CD4-positive, alpha-beta T cell treated with Interleukin-4 for 4 hours (primary cell): ENCODE measurements at regions not wholly inside any gene's neighbourhood (a gene's known extent, or its start where the extent isn't known, plus 50 kb on each side); places are given as distances from the start of the nearest gene placed in this dataset.

Source experiments
- DNase-seq: peaks from one replicate; pipeline ENCODE4 v3.0.0-alpha.2; 2020

- DNase-seq, result no peak
These were observed 211.9 kb upstream of the CNR1 start for GRCh38 chr6:88377976-88378568.

- no peak for DNase-seq
These were observed 210.7 kb upstream of the CNR1 start for GRCh38 chr6:88376768-88377387.

- DNase-seq, result no peak
These were observed 210.1 kb upstream of the CNR1 start for GRCh38 chr6:88376197-88376596.

DNA sequence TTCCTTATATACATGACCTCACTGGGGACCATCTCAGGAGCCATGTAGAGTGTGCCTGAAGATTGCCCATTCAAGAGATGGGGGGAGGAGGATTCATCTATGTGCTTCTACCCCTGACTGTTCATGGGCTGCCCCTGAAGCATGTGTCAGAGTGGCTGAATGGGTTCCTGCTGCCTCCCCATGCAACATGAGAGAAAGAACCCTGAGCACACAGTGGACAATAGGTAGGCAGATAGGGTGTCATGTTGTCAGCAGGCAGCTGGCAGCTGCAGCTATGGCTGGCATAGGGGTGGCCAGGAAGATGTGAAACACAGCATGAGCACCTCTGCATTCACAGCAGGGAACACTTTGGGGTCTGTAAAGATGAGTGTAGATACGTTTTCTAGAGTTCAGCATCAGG lies 208.4 kb upstream of the CNR1 start:
- no peak for DNase-seq

DNA sequence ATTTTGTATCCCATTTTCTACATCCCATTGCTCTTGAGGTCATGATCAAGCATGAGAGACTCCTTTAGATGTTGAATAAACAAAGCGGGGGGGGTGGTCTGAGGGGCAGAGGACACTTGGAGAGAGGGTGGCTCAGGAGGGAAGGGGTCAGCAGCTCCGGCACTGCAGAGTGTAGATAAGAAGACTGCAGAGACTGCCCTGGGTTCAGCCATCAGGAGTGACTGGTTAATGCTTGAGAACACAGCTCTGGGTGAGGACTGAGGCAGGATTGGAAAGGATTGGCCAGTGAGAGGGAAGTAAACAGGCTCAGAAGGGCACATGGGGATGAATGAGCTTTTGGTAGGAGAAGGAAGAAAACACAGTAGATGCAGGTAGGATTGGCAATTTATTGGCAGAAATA lies 205.3 kb upstream of the CNR1 start:
- DNase-seq, result no peak

- DNase-seq, result no peak
These were observed 204.1 kb upstream of the CNR1 start for GRCh38 chr6:88370127-88370710.

DNA sequence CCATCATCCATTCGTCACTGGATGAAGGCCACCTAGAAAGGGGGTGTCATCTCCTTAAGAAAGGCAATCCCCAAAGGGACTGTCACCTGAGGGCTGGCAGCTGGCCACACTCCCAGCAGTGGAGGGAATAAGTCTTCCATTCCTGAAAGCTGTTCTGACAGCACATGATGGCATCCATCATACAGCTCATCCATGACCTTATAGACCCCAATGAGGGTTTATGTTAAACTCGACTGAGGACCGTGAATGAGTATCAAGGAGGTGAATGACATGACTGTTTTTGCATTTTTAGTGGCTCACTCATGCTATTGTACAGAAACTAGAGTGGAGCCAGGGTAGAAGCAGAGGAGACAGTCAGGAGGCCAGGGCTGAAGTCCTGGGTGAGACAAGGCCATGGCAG lies 203.1 kb upstream of the CNR1 start:
- no peak for DNase-seq

GRCh38 chr6:88368071-88368787 lies 202.1 kb upstream of the CNR1 start:
- no peak for DNase-seq

DNA sequence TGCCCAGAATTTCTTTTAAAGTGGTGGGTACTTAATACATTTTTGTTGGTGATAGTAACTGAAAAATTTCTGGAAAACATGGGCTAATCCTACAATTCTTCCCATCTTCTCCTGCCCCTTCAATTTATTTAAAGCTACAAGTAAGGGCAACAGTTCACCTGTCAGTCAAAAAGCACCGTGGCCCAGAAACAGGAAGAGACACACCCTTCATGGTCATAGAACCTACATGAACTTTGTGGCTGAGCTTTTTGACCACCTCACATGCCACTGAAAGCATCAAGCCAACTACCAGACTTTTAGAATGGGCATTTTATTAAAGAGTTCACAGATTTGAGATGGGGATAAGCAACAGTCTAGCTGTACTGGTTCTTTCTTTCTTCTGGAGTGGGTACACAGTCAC lies 201.1 kb upstream of the CNR1 start:
- DNase-seq, result no peak

GRCh38 chr6:88366672-88367071 lies 200.5 kb upstream of the CNR1 start:
- DNase-seq, result no peak

- no peak for DNase-seq
These were observed 199.5 kb upstream of the CNR1 start for GRCh38 chr6:88365656-88366055.

DNA sequence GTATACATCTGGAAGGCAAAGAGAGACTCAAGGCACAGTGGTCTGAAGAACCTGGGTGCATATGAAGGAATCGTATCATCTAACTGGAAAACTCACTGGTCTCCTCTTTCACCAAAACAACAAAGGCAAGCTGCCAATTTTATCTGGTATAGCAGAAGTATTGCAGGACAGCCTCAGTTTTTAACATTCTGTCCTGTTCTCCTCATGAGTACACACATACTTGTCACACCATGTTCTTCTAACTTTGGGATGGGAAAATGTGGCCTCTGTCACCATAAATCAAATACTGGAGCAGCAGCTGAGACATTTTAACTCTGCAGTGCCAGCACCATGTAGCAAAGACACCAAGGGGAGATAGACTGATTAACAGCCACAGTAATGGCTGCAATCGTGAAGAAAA lies 199.1 kb upstream of the CNR1 start:
- no peak for DNase-seq

- no peak for DNase-seq
These were observed 195.6 kb upstream of the CNR1 start for GRCh38 chr6:88361754-88362153.

GRCh38 chr6:88361298-88361697 lies 195.2 kb upstream of the CNR1 start:
- no peak for DNase-seq

DNA sequence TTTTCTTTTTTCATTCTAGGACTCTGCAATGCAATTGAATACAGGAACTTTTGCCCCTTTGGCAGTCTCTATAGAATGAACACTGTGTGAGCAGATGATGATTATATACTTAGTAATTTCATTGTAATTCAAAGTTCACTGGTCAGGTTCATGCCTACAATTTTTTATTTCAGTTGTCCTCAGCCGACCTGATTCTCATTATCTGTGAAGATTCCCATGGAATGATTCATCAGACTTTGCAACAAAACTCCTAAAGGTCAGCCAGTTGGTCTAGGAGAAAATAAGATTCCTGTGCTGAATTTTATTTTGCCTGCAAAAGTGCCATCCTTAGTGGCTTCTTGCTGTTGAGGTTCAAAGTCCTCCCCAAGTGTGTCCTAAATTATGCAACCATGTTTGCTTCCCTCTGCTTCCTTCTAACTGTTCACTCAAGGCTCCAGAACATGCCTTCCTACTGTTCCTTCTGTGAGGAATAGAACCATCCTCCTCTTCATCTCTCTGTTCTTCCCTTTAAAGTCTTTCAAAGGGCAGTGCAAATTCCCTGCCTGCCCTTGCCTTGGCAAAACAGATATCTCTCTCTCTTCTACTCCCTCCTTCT lies 194.2 kb upstream of the CNR1 start:
- DNase-seq, result no peak

GRCh38 chr6:88359530-88360202 lies 193.5 kb upstream of the CNR1 start:
- DNase-seq, result no peak

DNA sequence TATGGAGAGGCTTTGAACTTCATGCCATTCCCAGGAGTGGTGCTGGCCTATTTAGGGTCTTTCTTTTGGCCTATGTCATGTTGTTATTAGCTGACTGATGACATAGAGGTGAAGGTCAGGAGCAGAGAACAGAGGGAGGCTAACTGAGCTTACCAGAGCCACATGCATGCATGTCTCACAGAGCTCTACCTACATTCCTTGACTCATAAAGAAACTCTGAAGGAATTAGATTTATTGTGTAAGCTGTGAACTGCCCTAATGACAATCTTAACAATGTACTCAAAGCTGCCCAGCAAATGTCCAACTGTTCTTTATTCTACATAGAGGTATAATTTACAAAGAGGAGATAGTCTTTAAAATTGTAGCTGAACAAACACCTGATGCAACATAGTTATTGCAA lies 192.7 kb upstream of the CNR1 start:
- DNase-seq, result no peak

DNA sequence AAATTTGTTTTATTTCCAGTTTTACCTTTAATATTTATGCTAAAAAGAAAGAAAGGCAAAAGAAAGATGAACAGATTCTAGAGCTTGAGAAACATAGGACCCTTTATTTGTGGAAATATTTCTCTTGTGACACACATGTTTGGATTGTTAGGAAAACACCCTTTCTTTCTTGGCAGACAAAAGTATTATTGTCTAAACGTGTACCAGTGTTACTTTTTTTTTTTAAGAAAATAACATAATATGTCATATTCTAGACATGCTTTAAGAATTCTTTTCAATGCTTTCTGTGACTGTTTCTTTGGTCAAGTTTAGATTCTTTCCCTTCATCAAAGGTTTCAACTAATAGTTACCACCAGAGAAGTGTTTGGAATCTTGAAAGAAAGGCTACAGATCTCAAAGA lies 183.4 kb upstream of the CNR1 start:
- no peak for DNase-seq

- DNase-seq, result no peak
These were observed 176.2 kb upstream of the CNR1 start for GRCh38 chr6:88342336-88342735.

DNA sequence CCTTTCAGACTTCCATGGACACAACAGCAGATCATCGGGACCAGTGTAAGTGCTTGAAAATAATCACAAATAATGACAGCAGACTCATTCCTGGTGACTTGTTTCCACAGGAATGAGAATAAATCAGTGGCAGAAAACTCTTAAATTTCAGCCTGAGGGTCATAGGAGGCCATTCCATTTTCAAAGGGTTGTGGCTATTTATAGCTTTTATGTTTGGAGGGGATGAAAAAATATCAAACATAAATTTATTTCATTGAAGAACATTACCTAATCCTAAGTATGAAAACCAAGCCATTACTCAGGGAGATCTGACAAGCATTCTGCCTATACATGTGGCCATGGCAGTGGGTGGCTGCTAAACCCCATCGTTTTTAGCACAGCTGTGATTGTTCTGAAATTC lies 173.6 kb upstream of the CNR1 start:
- DNase-seq, result no peak

DNA sequence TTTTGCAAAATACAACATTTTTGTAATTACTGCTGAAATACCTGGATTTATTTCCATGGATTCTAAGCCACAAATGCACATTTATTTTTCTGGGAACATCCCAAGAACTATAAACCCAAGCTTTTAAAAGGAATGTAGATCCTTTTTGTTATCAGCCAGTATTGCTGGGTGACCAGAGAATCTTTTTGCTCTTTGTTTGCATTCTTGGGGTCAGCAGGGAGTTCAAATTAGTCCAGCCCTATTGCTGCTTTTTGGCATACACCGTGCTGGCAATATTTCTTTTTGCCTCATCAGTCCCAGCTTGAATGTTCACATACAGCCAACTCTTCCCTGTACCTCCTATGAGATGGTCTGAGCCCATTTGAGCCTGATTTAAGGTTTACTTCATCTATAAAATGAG lies 155.2 kb upstream of the CNR1 start:
- DNase-seq, result no peak

DNA sequence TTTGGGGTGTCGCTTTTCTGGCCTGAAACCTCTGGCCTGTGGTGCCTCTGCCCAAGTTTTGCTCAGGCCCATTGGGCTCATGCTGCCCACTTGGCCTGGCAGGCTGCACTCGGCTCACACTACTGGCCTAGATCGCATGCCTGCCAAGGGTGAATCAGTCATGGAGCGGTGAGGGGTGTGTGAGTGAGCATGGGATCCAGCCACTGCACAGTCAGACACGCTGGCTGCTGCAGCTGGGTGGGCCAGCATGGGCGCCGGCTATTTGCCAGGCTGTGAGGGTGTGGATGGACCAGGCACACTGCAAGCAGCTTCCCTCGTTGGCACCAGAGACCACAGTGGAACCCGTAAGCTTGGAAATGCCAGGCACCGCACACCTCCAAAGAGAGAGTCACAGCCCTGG lies 145.4 kb upstream of the CNR1 start:
- DNase-seq, result no peak

- no peak for DNase-seq
These were observed 138.4 kb upstream of the CNR1 start for GRCh38 chr6:88304520-88304919.
